ENCODE measurements at regions not wholly inside any gene's neighbourhood (a gene's known extent, or its start where the extent isn't known, plus 50 kb on each side); places are given as distances from the start of the nearest gene placed in this dataset.

- no peak for DNase-seq (ENCODE audit: low spot score)
These were observed 60.3 kb upstream of the EML4 start for GRCh38 chr2:42108852-42109251.

GRCh38 chr2:42109959-42110640 lies 59.1 kb upstream of the EML4 start:
- no peak for DNase-seq (ENCODE audit: low spot score)

- no peak for DNase-seq (ENCODE audit: low spot score)
These were observed 58.4 kb upstream of the EML4 start for GRCh38 chr2:42110641-42111322.

GRCh38 chr2:42112418-42112817 lies 56.7 kb upstream of the EML4 start:
- no peak for DNase-seq (ENCODE audit: low spot score)

GRCh38 chr2:42113452-42113851 lies 55.7 kb upstream of the EML4 start:
- no peak for DNase-seq (ENCODE audit: low spot score)

GRCh38 chr2:42114091-42114490 lies 55.1 kb upstream of the EML4 start:
- no peak for DNase-seq (ENCODE audit: low spot score)

GRCh38 chr2:42115588-42115987 lies 53.6 kb upstream of the EML4 start:
- no peak for DNase-seq (ENCODE audit: low spot score)

GRCh38 chr2:42116195-42117181 lies 52.7 kb upstream of the EML4 start:
- DNase-seq (ENCODE audit: low spot score), result no peak

- no peak for DNase-seq (ENCODE audit: low spot score)
These were observed 52.0 kb upstream of the EML4 start for GRCh38 chr2:42117182-42117579.

GRCh38 chr2:42117923-42118753 lies 51.0 kb upstream of the EML4 start:
- DNase-seq (ENCODE audit: low spot score), result peak; percentile 63

GRCh38 chr2:42118754-42119569 lies 50.2 kb upstream of the EML4 start:
- DNase-seq (ENCODE audit: low spot score), result no peak
